ENCODE measurements at regions not wholly inside any gene's neighbourhood (a gene's known extent, or its start where the extent isn't known, plus 50 kb on each side); places are given as distances from the start of the nearest gene placed in this dataset.

- Histone ChIP-seq H3K79me2 (ENCODE audit: insufficient read depth) (no peaks in the 10 kb centered on the region), H3F3A (replicated peaks; ENCODE audit: insufficient read depth) (no peaks in the 10 kb centered on the region), H3K27ac (ENCODE audit: low read depth in 2 of 2, low read length in 1 of 2) (no peak overlapping the region), H3K36me3 (replicated peaks in 1 of 2; ENCODE audit: control insufficient read depth in 1 of 2, insufficient read depth in 2 of 2, low read length in 1 of 2) (no peaks in the 10 kb centered on the region), H3K9ac (no peak overlapping the region), H3K9me3 (0 out of 2 replicates have a peak, but pooled peaks cover 3% of the 10 kb centered on the region), H3K4me2 (no peak overlapping the region), H3K4me1 (ENCODE audit: control insufficient read depth in 1 of 2, insufficient read depth in 2 of 2, low read depth in 1 of 2, low read length in 1 of 2) (no peaks in the 10 kb centered on the region), H3K4me3 (ENCODE audit: low read depth in 2 of 2, low read length in 1 of 2) (no peak overlapping the region), H2AFZ (ENCODE audit: low read depth) (no peak overlapping the region), H3K27me3 (ENCODE audit: insufficient read depth) (no peaks in the 10 kb centered on the region), H3K9me2 (no peaks in the 10 kb centered on the region), H4K20me1 (ENCODE audit: insufficient read depth) (no peaks in the 10 kb centered on the region)
- ChIA-PET CTCF (no interaction called here), POLR2A (no interaction called here)
- no peak for DNase-seq
- TF ChIP-seq EP300 (IDR thresholded peaks at IDR 0.05; ENCODE audit: borderline replicate concordance in 1 of 2, low read depth in 1 of 2, low read length in 1 of 2) (no peak), EZH2phosphoT487 (IDR thresholded peaks at IDR 0.05; ENCODE audit: borderline replicate concordance, low read depth) (no peak), MEF2A (IDR thresholded peaks at IDR 0.05; ENCODE audit: borderline replicate concordance, low read depth) (no peak), RFX5 (IDR thresholded peaks at IDR 0.05; ENCODE audit: low read length) (no peak), JUND (IDR thresholded peaks at IDR 0.05) (no peak), YY1 (IDR thresholded peaks at IDR 0.05; ENCODE audit: low read depth) (no peak), RXRA (IDR thresholded peaks at IDR 0.05; ENCODE audit: borderline replicate concordance, low read depth) (no peak), RAD21 (IDR thresholded peaks at IDR 0.05; ENCODE audit: low read length) (no peak), RCOR1 (IDR thresholded peaks at IDR 0.05; ENCODE audit: low read length) (no peak), FOSL2 (IDR thresholded peaks at IDR 0.05; ENCODE audit: borderline replicate concordance, low read depth) (no peak), GATA2 (CRISPR knock-in tag; IDR thresholded peaks at IDR 0.05) (no peak), MXI1 (IDR thresholded peaks at IDR 0.05; ENCODE audit: low read depth, low read length) (no peak), ELF1 (IDR thresholded peaks at IDR 0.05) (no peak), USF2 (IDR thresholded peaks at IDR 0.05; ENCODE audit: borderline replicate concordance, low read depth, low read length) (no peak), SIN3A (IDR thresholded peaks at IDR 0.05; ENCODE audit: borderline replicate concordance, low read depth, low read length) (no peak), FOXM1 (IDR thresholded peaks at IDR 0.05; ENCODE audit: low read depth) (no peak), CTCF (IDR thresholded peaks at IDR 0.05) (no peak)
- TF ChIP-seq, protein P1, sequence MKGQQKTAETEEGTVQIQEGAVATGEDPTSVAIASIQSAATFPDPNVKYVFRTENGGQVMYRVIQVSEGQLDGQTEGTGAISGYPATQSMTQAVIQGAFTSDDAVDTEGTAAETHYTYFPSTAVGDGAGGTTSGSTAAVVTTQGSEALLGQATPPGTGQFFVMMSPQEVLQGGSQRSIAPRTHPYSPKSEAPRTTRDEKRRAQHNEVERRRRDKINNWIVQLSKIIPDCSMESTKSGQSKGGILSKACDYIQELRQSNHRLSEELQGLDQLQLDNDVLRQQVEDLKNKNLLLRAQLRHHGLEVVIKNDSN (IDR thresholded peaks at IDR 0.05; ENCODE audit: borderline replicate concordance, low read depth) = no peak
- TF ChIP-seq, protein P2, sequence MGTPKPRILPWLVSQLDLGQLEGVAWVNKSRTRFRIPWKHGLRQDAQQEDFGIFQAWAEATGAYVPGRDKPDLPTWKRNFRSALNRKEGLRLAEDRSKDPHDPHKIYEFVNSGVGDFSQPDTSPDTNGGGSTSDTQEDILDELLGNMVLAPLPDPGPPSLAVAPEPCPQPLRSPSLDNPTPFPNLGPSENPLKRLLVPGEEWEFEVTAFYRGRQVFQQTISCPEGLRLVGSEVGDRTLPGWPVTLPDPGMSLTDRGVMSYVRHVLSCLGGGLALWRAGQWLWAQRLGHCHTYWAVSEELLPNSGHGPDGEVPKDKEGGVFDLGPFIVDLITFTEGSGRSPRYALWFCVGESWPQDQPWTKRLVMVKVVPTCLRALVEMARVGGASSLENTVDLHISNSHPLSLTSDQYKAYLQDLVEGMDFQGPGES (IDR thresholded peaks at IDR 0.05; ENCODE audit: low read depth, low read length) = no peak
- TF ChIP-seq, protein P3, sequence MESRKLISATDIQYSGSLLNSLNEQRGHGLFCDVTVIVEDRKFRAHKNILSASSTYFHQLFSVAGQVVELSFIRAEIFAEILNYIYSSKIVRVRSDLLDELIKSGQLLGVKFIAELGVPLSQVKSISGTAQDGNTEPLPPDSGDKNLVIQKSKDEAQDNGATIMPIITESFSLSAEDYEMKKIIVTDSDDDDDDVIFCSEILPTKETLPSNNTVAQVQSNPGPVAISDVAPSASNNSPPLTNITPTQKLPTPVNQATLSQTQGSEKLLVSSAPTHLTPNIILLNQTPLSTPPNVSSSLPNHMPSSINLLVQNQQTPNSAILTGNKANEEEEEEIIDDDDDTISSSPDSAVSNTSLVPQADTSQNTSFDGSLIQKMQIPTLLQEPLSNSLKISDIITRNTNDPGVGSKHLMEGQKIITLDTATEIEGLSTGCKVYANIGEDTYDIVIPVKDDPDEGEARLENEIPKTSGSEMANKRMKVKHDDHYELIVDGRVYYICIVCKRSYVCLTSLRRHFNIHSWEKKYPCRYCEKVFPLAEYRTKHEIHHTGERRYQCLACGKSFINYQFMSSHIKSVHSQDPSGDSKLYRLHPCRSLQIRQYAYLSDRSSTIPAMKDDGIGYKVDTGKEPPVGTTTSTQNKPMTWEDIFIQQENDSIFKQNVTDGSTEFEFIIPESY (IDR thresholded peaks at IDR 0.05; ENCODE audit: borderline replicate concordance, low read depth) = no peak
- 10% methylated on average over 3 of the region's 3 CpGs for WGBS (ENCODE audit: low lambda C conversion rate)
These were observed 323.0 kb downstream of the HS3ST1 start for GRCh38 chr4:11105715-11106114.

All from SK-N-SH (cell line).